Body of pancreas (tissue), 4 donors: ENCODE measurements at regions not wholly inside any gene's neighbourhood (a gene's known extent, or its start where the extent isn't known, plus 50 kb on each side); places are given as distances from the start of the nearest gene placed in this dataset.

Experiments
- POLR2A ChIP-seq, 3 donors: fragments of 450-650 bp; IDR thresholded peaks; one replicate each; pipeline ENCODE4 v1.6.1; 2016; ENCODE audit warnings: antibody characterized with exemption in 3 of 3, mild to moderate bottlenecking in 2 of 3
- TF ChIP-seq, protein P1 (sequence below), 7 experiments: fragments of 450-650 bp in 4 of 7; fragments of 200-600 bp in 3 of 7; sonication (generic) in 3 of 7; IDR thresholded peaks; one replicate each; pipeline ENCODE4 v1.5.1; 2016 to 2019; ENCODE audit warnings: antibody characterized with exemption in 7 of 7

- TF ChIP-seq, protein P1, sequence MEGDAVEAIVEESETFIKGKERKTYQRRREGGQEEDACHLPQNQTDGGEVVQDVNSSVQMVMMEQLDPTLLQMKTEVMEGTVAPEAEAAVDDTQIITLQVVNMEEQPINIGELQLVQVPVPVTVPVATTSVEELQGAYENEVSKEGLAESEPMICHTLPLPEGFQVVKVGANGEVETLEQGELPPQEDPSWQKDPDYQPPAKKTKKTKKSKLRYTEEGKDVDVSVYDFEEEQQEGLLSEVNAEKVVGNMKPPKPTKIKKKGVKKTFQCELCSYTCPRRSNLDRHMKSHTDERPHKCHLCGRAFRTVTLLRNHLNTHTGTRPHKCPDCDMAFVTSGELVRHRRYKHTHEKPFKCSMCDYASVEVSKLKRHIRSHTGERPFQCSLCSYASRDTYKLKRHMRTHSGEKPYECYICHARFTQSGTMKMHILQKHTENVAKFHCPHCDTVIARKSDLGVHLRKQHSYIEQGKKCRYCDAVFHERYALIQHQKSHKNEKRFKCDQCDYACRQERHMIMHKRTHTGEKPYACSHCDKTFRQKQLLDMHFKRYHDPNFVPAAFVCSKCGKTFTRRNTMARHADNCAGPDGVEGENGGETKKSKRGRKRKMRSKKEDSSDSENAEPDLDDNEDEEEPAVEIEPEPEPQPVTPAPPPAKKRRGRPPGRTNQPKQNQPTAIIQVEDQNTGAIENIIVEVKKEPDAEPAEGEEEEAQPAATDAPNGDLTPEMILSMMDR (IDR thresholded peaks at IDR 0.05), result no peak
- TF ChIP-seq POLR2A (IDR thresholded peaks at IDR 0.05), result no peak
Observed at GRCh38 chr18:75141734-75142133, 67.2 kb downstream of the PTGR3 start.
